ENCODE measurements at regions not wholly inside any gene's neighbourhood (a gene's known extent, or its start where the extent isn't known, plus 50 kb on each side); places are given as distances from the start of the nearest gene placed in this dataset.

DNA sequence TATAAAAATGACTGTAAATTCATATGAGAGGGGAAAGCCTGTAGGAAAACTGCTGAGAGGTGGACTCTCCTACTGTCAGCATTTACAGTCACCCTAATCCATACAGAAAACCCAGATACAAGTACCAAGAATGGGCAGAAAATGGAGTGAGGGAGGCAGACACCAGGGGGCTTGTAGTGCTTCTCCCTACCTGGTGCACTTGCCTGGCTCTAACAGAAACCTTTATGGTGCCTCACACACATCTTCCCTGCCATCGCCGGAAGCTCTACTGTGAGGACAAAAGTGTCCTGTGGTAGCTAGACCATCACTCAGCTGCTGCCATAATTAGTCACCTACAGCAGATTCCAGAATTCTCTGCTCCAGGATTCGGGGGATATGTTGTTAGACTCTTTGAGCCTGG lies 441.3 kb downstream of the TFAP2B start:
- Histone ChIP-seq H3K4me3 (no peak overlapping the region), H3K27ac (no peak overlapping the region)
- TF ChIP-seq, protein P1, sequence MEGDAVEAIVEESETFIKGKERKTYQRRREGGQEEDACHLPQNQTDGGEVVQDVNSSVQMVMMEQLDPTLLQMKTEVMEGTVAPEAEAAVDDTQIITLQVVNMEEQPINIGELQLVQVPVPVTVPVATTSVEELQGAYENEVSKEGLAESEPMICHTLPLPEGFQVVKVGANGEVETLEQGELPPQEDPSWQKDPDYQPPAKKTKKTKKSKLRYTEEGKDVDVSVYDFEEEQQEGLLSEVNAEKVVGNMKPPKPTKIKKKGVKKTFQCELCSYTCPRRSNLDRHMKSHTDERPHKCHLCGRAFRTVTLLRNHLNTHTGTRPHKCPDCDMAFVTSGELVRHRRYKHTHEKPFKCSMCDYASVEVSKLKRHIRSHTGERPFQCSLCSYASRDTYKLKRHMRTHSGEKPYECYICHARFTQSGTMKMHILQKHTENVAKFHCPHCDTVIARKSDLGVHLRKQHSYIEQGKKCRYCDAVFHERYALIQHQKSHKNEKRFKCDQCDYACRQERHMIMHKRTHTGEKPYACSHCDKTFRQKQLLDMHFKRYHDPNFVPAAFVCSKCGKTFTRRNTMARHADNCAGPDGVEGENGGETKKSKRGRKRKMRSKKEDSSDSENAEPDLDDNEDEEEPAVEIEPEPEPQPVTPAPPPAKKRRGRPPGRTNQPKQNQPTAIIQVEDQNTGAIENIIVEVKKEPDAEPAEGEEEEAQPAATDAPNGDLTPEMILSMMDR (IDR thresholded peaks at IDR 0.05): no peak
- no peak for DNase-seq (ENCODE audit: low spot score)

DNA sequence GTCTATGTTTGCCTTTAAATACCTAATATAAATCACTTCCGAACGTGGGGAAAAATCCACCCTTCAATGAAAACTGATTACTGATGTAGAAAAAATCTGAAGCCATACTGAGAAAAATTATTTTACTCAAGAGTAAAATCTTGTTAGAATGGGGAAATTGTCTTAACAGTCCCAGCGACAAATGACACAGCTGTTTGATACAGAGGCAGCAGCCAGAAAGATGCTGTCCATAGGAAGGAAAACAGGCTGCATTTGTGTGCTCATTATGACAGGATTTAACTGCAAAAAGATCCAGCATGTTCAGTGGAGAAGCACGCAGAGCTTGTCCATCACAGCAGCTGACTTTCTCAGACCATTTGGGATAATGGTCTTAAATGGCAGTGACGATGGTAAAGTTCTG lies 443.0 kb downstream of the TFAP2B start:
- TF ChIP-seq, protein P1 (IDR thresholded peaks at IDR 0.05): no peak
- Histone ChIP-seq H3K27ac (no peak overlapping the region), H3K4me3 (no peak overlapping the region)
- no peak for DNase-seq (ENCODE audit: low spot score)

DNA sequence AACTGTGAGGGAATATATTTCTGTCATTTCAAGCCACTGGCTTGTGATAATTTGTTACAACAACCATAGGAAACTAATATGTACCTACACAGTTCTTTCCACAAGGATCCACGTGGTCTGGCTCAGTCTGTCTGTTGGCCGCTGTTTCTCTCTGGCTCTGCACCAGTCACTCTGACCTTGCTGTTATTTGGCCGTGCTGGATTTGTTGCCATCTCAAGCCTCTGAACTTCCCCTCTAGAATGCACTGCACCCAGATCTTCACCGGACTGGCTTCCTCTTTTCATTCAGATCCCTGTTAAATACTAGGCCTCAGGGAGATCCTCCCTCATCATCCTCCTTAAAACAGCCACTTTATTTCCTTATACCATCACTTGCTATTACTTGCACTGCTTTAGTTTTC lies 446.8 kb downstream of the TFAP2B start:
- no peak overlapping the region for H3K4me3 ChIP-seq
- DNase-seq (ENCODE audit: low spot score): no peak
- TF ChIP-seq, protein P1 (IDR thresholded peaks at IDR 0.05): no peak
- no peak overlapping the region for H3K27ac ChIP-seq

DNA sequence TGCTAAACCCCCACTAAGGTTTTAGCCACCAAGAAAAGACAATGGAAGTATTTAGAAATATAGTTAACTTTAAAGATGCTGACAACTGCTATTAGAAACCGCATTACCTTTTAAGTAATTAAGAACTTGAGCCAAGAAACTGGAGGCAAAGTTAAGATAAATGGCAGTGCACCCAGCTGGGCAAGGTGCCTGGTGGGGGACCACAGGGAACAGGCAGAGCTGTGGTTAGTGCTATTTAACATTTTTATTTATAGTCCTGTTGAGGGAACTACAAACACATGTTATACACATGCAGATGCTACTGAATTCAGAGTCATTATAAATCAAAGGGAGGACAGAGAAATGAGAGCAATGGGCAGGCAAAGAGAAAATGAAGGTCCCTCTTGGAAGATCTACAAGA lies 447.9 kb downstream of the TFAP2B start:
- Histone ChIP-seq H3K4me3 (no peak overlapping the region), H3K27ac (no peak overlapping the region)
- TF ChIP-seq, protein P1 (IDR thresholded peaks at IDR 0.05): no peak
- DNase-seq (ENCODE audit: low spot score): no peak

GRCh38 chr6:51268666-51269065 lies 450.0 kb downstream of the TFAP2B start:
- no peak for DNase-seq (ENCODE audit: low spot score)
- TF ChIP-seq, protein P1 (IDR thresholded peaks at IDR 0.05): no peak
- H3K27ac ChIP-seq: no peak overlapping the region
- H3K4me3 ChIP-seq: no peak overlapping the region

DNA sequence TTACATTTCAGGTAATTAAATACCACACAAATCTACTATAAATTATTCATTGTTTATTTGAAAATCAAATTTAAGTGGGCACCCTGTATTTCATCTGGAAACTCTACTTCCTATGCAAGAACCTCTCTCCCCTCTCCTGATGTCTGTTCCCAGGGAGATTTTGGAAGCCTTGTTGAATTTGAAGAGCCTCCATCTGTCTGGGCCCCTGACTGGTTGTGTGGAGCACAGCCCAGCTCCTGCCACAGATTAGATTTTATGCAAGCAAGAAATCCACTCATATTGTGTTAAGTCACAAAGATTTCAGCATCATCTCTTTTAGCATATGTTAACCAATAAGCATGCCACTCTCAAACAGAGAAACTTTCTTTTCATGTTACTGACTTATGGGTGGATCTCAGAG lies 451.2 kb downstream of the TFAP2B start:
- Histone ChIP-seq H3K27ac (no peak overlapping the region), H3K4me3 (no peak overlapping the region)
- DNase-seq (ENCODE audit: low spot score): no peak
- TF ChIP-seq, protein P1 (IDR thresholded peaks at IDR 0.05): no peak

- no peak overlapping the region for H3K4me3 ChIP-seq
- no peak for DNase-seq (ENCODE audit: low spot score)
- TF ChIP-seq, protein P1 (IDR thresholded peaks at IDR 0.05): no peak
- H3K27ac ChIP-seq: no peak overlapping the region
Observed at GRCh38 chr6:51271615-51272014, 452.9 kb downstream of the TFAP2B start.
